ENCODE measurements at regions not wholly inside any gene's neighbourhood (a gene's known extent, or its start where the extent isn't known, plus 50 kb on each side); places are given as distances from the start of the nearest gene placed in this dataset.

DNA sequence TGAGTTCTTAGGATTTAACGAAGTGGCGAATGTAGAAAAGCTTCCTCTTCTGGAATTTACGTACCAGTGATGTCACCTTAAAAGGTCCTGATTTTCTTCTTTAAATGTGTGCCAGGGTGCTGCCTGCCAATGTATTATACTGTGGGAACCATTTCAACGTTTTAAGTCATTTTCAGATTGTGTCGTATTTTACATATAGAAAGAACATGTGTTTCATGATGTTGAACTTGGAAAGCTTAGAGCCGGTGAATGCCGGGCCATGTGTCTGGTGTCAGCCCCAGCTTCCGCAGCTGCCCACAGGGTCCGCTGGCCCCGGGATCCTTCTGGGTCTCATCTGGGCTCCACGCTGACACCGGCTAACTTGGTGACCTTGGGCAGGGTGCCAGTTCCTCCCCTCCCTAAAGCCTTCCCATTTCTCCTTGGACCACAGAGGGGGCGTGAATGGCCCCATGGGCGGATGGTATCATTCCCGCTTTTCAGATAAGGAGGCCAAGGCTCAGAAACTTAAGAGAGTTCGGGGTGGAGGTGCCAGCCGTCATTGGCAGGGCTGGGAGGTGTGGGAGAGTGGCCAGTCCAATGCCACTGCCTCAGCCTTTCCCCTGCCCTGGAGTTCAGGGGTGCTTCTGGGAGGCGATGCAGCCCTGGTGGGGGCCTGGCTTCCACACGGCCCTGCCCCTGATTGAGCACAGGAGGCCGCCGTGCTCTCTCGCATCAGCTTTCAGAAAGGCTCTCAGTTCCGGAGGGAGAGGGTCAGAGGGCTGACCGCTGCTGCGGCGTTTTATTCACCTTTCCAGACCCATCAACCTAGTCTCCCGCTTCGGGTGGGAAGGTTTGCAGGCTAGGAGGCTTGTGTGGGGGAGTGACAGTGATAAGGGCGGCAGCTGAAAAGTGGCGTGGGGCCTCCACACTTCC, 68.8 kb upstream of the CIBAR2 start:
- H3K27ac ChIP-seq, result no peak overlapping the region
- no peak for TF ChIP-seq ZFX (IDR thresholded peaks at IDR 0.05)
- TF ChIP-seq CTCF (conservative IDR thresholded peaks at IDR 0.05), result no peak

GRCh38 chr16:85181739-85182129, 69.5 kb upstream of the CIBAR2 start:
- TF ChIP-seq CTCF (conservative IDR thresholded peaks at IDR 0.05) (no peak), ZFX (IDR thresholded peaks at IDR 0.05) (no peak)
- H3K27ac ChIP-seq, result no peak overlapping the region

GRCh38 chr16:85182286-85182685, 70.0 kb upstream of the CIBAR2 start:
- H3K27ac ChIP-seq, result no peak overlapping the region
- TF ChIP-seq CTCF (conservative IDR thresholded peaks at IDR 0.05), result no peak
- TF ChIP-seq ZFX (IDR thresholded peaks at IDR 0.05), result no peak

GRCh38 chr16:85182774-85183173, 70.5 kb upstream of the CIBAR2 start:
- TF ChIP-seq ZFX (IDR thresholded peaks at IDR 0.05), result no peak
- TF ChIP-seq CTCF (conservative IDR thresholded peaks at IDR 0.05), result no peak
- H3K27ac ChIP-seq, result no peak overlapping the region

- no peak overlapping the region for H3K27ac ChIP-seq
- TF ChIP-seq ZFX (IDR thresholded peaks at IDR 0.05), result no peak
- TF ChIP-seq CTCF (conservative IDR thresholded peaks at IDR 0.05), result no peak
These were observed 71.3 kb upstream of the CIBAR2 start for GRCh38 chr16:85183564-85183963.

- H3K27ac ChIP-seq, result no peak overlapping the region
- TF ChIP-seq CTCF (conservative IDR thresholded peaks at IDR 0.05) (no peak), ZFX (IDR thresholded peaks at IDR 0.05) (no peak)
These were observed 72.1 kb upstream of the CIBAR2 start for GRCh38 chr16:85184404-85184803.

- TF ChIP-seq CTCF (conservative IDR thresholded peaks at IDR 0.05) (no peak), ZFX (IDR thresholded peaks at IDR 0.05) (no peak)
- H3K27ac ChIP-seq, result no peak overlapping the region
These were observed 73.2 kb upstream of the CIBAR2 start for GRCh38 chr16:85185303-85186100.

All from C4-2B (cell line).